ENCODE measurements at regions not wholly inside any gene's neighbourhood (a gene's known extent, or its start where the extent isn't known, plus 50 kb on each side); places are given as distances from the start of the nearest gene placed in this dataset.

GRCh38 chr10:16063350-16063749 is 203.0 kb upstream of the MINDY3 start:
- no peak for TF ChIP-seq CTCF (IDR thresholded peaks at IDR 0.05)
- no peak for TF ChIP-seq POLR2AphosphoS5 (IDR thresholded peaks at IDR 0.05)
- TF ChIP-seq POLR2A (IDR thresholded peaks at IDR 0.05): no peak
- TF ChIP-seq EP300 (IDR thresholded peaks at IDR 0.05): no peak
